Inflammatory macrophage (primary cell): ENCODE measurements at regions not wholly inside any gene's neighbourhood (a gene's known extent, or its start where the extent isn't known, plus 50 kb on each side); places are given as distances from the start of the nearest gene placed in this dataset.

Source experiments
- DNase-seq, 2 donors: peaks; one replicate each; pipeline ENCODE4 v3.0.0-alpha.2; 2020 to 2022

DNA sequence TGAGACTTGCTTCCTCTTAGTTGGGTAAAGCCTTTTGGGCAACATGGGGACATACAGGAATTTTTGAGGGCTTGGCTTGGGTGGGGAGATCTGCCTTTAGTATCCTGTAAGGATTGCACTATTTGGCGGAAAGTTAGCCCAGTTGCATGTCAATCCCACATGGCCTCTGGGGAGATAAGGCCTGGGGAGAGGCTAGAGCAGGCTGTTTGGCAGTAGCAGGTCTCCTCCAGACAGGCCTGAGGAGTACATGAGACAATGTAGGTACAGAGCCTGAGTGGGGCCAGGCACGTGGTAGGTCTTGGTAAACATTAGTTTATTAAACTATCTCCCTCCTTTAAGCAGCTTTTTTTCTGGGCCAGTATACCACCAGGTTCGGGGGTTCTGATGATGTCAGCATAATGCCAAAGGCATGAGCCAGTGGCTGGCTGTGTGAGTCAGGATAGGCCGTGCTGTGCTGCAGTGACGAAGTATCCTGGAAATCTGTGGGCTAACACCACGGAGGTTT is 147.9 kb downstream of the VEGFA start:
- peak; percentile 9 to 26 for DNase-seq

- DNase-seq = peak; percentile 24 to 55
Measured at GRCh38 chr6:43916924-43917877, 147.2 kb downstream of the VEGFA start.

- DNase-seq = peak; percentile 22 to 58
Measured at GRCh38 chr6:43915986-43916923, 146.2 kb downstream of the VEGFA start.

DNA sequence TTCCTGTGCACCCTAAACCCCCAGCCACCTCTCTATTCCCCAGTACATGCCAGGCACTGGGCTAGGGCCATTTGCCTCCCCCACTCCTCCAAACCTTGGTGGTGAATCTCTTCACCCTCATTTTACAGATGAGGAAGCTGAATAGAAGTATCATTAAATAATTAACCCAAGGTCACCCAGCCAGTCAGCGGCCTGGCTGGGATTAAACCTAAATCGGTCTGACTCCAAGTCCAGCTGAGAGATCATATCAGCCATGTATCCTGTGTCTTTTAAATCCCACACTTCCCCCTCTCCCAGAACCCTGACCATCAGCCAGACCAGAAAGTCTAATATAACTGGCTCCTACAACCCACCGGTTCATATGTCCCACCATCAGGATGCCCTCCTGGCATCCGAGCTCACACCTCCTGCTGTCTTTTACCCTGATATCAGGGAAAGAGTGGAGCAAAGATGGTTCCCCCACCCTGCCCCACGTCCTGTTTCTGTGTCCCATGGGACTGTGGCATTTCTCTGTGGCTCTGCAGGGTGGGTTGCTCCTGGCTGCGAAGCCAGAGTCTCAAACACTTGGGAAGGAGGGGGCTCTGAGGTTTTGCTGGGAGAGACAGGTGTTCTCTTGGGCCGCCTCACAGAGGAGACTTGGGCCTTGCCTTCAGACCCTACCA is 145.3 kb downstream of the VEGFA start:
- DNase-seq = no peak

- DNase-seq = no peak
Measured at GRCh38 chr6:43914272-43915147, 144.5 kb downstream of the VEGFA start.

DNA sequence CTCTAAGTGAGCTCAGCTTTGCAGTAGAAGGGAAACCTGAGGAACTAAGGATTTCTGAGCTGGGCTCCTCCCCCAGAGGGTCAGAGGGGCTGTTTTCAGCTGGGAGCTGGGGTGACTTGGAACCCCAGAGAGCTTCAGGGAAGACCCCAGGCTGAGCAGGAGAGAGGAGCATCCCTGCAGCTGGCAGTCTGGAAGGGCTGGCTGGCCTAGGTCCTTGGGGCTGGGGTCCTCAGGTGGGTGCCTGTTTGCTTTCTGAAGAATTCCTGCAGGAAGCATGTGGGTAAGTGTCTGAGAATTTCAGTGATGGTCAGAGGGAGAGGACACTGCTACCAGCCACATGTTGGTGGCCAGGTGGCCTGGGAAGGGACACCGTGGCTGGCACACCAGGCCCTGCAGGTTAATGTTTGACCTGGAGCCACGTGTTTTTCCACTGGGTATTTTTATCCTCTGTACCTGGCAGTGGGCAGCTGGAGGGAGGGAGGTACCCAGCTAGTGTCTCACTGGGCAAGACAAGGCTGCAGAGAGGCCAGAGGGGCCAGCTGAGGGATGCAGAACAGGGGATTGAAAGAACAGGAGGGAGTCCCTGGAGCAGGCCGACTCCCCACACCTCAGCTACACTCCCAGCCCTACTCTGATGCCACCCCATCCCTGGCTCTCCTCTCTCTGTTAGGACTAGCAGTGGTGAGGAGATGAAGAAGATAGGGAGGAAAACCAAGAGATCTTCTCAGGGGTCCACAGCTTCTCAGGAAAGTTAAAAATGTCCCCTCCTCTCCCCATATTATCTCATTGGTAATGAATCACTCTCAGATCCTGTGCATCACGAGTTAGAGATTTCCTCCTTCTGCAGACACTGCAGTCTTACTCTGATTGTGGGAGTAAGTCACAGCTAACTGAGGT is 143.6 kb downstream of the VEGFA start:
- peak in 1 of 2 donors; percentile 39 for DNase-seq

- no peak for DNase-seq
Measured at GRCh38 chr6:43912598-43913371, 142.8 kb downstream of the VEGFA start.

GRCh38 chr6:43912116-43912577 is 142.1 kb downstream of the VEGFA start:
- DNase-seq = no peak

GRCh38 chr6:43911354-43912115 is 141.5 kb downstream of the VEGFA start:
- DNase-seq = no peak

DNA sequence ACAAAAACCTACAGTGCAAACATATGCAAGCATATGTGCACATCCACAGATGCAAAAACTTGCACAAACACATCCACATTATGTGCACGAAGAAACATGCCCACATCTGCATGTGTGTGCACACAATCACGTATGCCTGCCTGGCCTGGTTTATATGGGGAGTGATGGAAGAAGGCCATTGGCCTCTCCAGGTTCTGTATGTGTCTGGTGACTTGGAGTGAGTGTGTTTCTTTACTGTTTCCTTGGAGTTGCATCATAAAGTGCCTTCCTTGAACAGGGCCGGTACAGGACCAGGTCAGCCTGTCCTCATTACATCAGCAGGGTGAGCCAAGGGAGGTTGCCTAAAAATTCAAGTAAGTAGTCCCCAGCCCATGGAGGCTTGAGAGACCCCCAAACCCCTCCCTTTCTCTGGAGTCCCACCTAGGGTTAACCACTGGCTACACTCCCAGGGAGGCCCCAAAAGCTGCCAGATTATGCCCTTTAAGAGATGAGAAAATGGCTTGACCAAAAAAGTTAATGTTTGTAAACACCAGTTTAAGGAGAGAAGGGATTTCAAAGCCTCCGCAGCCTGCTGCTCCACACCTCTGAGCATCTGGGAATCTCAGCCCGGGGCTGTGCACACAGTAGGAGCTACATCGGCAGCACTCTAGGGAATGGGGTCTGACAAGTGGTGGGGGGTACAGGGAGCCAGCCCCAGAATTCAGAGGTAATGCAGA is 140.8 kb downstream of the VEGFA start:
- DNase-seq = peak in 1 of 2 donors; percentile 22

- no peak for DNase-seq
Measured at GRCh38 chr6:43910149-43910637, 140.2 kb downstream of the VEGFA start.

GRCh38 chr6:43909474-43910148 is 139.6 kb downstream of the VEGFA start:
- DNase-seq = no peak

- no peak for DNase-seq
Measured at GRCh38 chr6:43907789-43908472, 137.9 kb downstream of the VEGFA start.

GRCh38 chr6:43907312-43907711 is 137.3 kb downstream of the VEGFA start:
- DNase-seq = no peak

GRCh38 chr6:43904311-43905123 is 134.5 kb downstream of the VEGFA start:
- no peak for DNase-seq
